Trophoblast cell (in vitro differentiated cells and primary cell): ENCODE measurements at regions not wholly inside any gene's neighbourhood (a gene's known extent, or its start where the extent isn't known, plus 50 kb on each side); places are given as distances from the start of the nearest gene placed in this dataset.

Experiments
- DNase-seq, 2 donors: peaks; one replicate each; pipeline ENCODE4 v3.0.0-alpha.2; 2016
- H2AFZ ChIP-seq: 2 replicates; pipeline ENCODE4 v1.6.1; 2013; ENCODE audit warnings: low read length, moderate library complexity, mild to moderate bottlenecking; ENCODE audit not compliant: insufficient read depth, poor library complexity
- H2AK5ac ChIP-seq: 2 replicates; pipeline ENCODE4 v1.6.1; 2013; ENCODE audit warnings: mild to moderate bottlenecking, low read length
- H2BK120ac ChIP-seq: 2 replicates; pipeline ENCODE4 v1.6.1; 2013; ENCODE audit warnings: low read length, mild to moderate bottlenecking, moderate library complexity; ENCODE audit not compliant: insufficient read depth, poor library complexity
- H2BK12ac ChIP-seq: 2 replicates; pipeline ENCODE4 v1.6.1; 2013; ENCODE audit warnings: mild to moderate bottlenecking, low read length, moderate library complexity
- H2BK5ac ChIP-seq: 2 replicates; pipeline ENCODE4 v1.6.1; 2013; ENCODE audit warnings: low read length, low read depth, moderate library complexity, mild to moderate bottlenecking; ENCODE audit not compliant: poor library complexity
- H3K14ac ChIP-seq: 2 replicates; pipeline ENCODE4 v1.6.1; 2013; ENCODE audit warnings: mild to moderate bottlenecking, low read length
- H3K18ac ChIP-seq: 2 replicates; pipeline ENCODE4 v1.6.1; 2013; ENCODE audit warnings: mild to moderate bottlenecking, low read length
- H3K23ac ChIP-seq: 2 replicates; pipeline ENCODE4 v1.6.1; 2013; ENCODE audit warnings: low read length
- H3K27ac ChIP-seq: 2 replicates; pipeline ENCODE4 v1.5.1; 2013; ENCODE audit warnings: low read depth, mild to moderate bottlenecking, inconsistent platforms, low read length, moderate library complexity
- H3K27me3 ChIP-seq: 2 replicates; pipeline ENCODE4 v1.6.1; 2013; ENCODE audit warnings: inconsistent platforms, mild to moderate bottlenecking, low read length, moderate library complexity; ENCODE audit not compliant: insufficient read depth
- H3K36me3 ChIP-seq, 2 experiments: 1 replicate in 1 of 2; 2 replicates in 1 of 2; pipeline ENCODE4 v1.6.1; 2013; ENCODE audit warnings: low read length in 2 of 2, mild to moderate bottlenecking in 2 of 2, moderate library complexity in 1 of 2; ENCODE audit not compliant: insufficient read depth in 2 of 2, control insufficient read depth in 1 of 2
- H3K4ac ChIP-seq: 2 replicates; pipeline ENCODE4 v1.6.1; 2013; ENCODE audit warnings: low read depth, mild to moderate bottlenecking, low read length, moderate library complexity
- H3K4me1 ChIP-seq, 2 experiments: 1 replicate in 1 of 2; 2 replicates in 1 of 2; pipeline ENCODE4 v1.6.1; 2013; ENCODE audit warnings: low read length in 2 of 2, mild to moderate bottlenecking in 2 of 2, moderate library complexity in 1 of 2; ENCODE audit not compliant: insufficient read depth in 2 of 2, control insufficient read depth in 1 of 2
- H3K4me2 ChIP-seq: 2 replicates; pipeline ENCODE4 v1.6.1; 2013; ENCODE audit warnings: inconsistent platforms, mild to moderate bottlenecking, low read length, moderate library complexity
- H3K4me3 ChIP-seq: 2 replicates; pipeline ENCODE4 v1.5.1; 2013; ENCODE audit warnings: mild to moderate bottlenecking, low read depth, low read length, inconsistent platforms
- H3K79me1 ChIP-seq: one replicate; pipeline ENCODE4 v1.6.1; 2013; ENCODE audit warnings: low read length
- H3K79me2 ChIP-seq: 2 replicates; pipeline ENCODE4 v1.6.1; 2013; ENCODE audit warnings: low read length, mild to moderate bottlenecking; ENCODE audit not compliant: control insufficient read depth, insufficient read depth, poor library complexity
- H3K9ac ChIP-seq: 2 replicates; pipeline ENCODE4 v1.6.1; 2013; ENCODE audit warnings: mild to moderate bottlenecking, low read length
- H3K9me3 ChIP-seq: 2 replicates; pipeline ENCODE4 v1.6.1; 2013; ENCODE audit warnings: low read depth, mild to moderate bottlenecking, control low read depth, inconsistent platforms, low read length; ENCODE audit not compliant: insufficient read depth
- H4K12ac ChIP-seq: 2 replicates; pipeline ENCODE4 v1.6.1; 2013; ENCODE audit warnings: low read depth, mild to moderate bottlenecking, low read length, moderate library complexity
- H4K8ac ChIP-seq: 2 replicates; pipeline ENCODE4 v1.6.1; 2013; ENCODE audit warnings: low read depth, mild to moderate bottlenecking, low read length, moderate library complexity
- H4K91ac ChIP-seq: one replicate; pipeline ENCODE4 v1.6.1; 2013; ENCODE audit warnings: low read depth, mild to moderate bottlenecking, low read length, moderate library complexity
- WGBS: extraction: QIAGEN DNeasy Blood & Tissue Kit; methylation state at CpG from one replicate; pipeline ENCODE4 v1.1.7; 2013; ENCODE audit warnings: missing lambda C conversion rate; ENCODE audit not compliant: insufficient read length, insufficient coverage; ENCODE audit errors: extremely low coverage; 5-methylcytosine and 5-hydroxymethylcytosine counted together

- Histone ChIP-seq H4K12ac (no peak overlapping the region), H3K23ac (no peak overlapping the region), H2BK120ac (no peak overlapping the region), H3K79me2 (no peaks in the 10 kb centered on the region), H3K4me2 (no peak overlapping the region), H4K91ac (no peak overlapping the region), H3K4me3 (no peak overlapping the region), H3K9ac (no peak overlapping the region), H3K27ac (no peak overlapping the region), H3K9me3 (no peaks in the 10 kb centered on the region), H3K18ac (no peak overlapping the region), H3K14ac (no peak overlapping the region), H2BK12ac (no peak overlapping the region), H2AFZ (no peak overlapping the region), H3K36me3 (no peaks in the 10 kb centered on the region), H2BK5ac (no peak overlapping the region), H2AK5ac (no peak overlapping the region), H3K4ac (no peak overlapping the region), H3K79me1 (no peaks in the 10 kb centered on the region), H3K27me3 (no peaks in the 10 kb centered on the region), H3K4me1 (no peaks in the 10 kb centered on the region), H4K8ac (no peak overlapping the region)
- WGBS, result no CpG with 5 or more reads among the region's 3 CpGs
- no peak for DNase-seq
These were observed 329.5 kb downstream of the KCNRG start for GRCh38 chr13:50344717-50345116.

GRCh38 chr13:50345804-50346203 is 330.6 kb downstream of the KCNRG start:
- Histone ChIP-seq H3K79me1 (no peaks in the 10 kb centered on the region), H2BK120ac (no peak overlapping the region), H3K23ac (no peak overlapping the region), H3K27me3 (no peaks in the 10 kb centered on the region), H3K4me2 (no peak overlapping the region), H3K27ac (no peak overlapping the region), H4K91ac (no peak overlapping the region), H2AK5ac (no peak overlapping the region), H3K36me3 (no peaks in the 10 kb centered on the region), H3K9ac (no peak overlapping the region), H4K12ac (no peak overlapping the region), H3K9me3 (no peaks in the 10 kb centered on the region), H2BK5ac (no peak overlapping the region), H3K14ac (no peak overlapping the region), H3K79me2 (no peaks in the 10 kb centered on the region), H2AFZ (no peak overlapping the region), H3K4me1 (no peaks in the 10 kb centered on the region), H3K4me3 (no peak overlapping the region), H3K18ac (no peak overlapping the region), H2BK12ac (no peak overlapping the region), H4K8ac (no peak overlapping the region), H3K4ac (no peak overlapping the region)
- no peak for DNase-seq
- WGBS, result no CpG with 5 or more reads among the region's 1 CpG

- WGBS, result no CpG with 5 or more reads among the region's 4 CpGs
- Histone ChIP-seq H3K4me1 (no peaks in the 10 kb centered on the region), H4K91ac (no peak overlapping the region), H2AFZ (no peak overlapping the region), H2BK5ac (no peak overlapping the region), H3K4ac (no peak overlapping the region), H3K79me2 (no peaks in the 10 kb centered on the region), H3K36me3 (no peaks in the 10 kb centered on the region), H3K18ac (no peak overlapping the region), H3K14ac (no peak overlapping the region), H4K12ac (no peak overlapping the region), H3K23ac (no peak overlapping the region), H3K9me3 (no peaks in the 10 kb centered on the region), H2BK12ac (no peak overlapping the region), H3K4me3 (no peak overlapping the region), H3K27ac (no peak overlapping the region), H2AK5ac (no peak overlapping the region), H4K8ac (no peak overlapping the region), H3K9ac (no peak overlapping the region), H2BK120ac (no peak overlapping the region), H3K79me1 (no peaks in the 10 kb centered on the region), H3K27me3 (no peaks in the 10 kb centered on the region), H3K4me2 (no peak overlapping the region)
- DNase-seq, result no peak
These were observed 333.1 kb downstream of the KCNRG start for GRCh38 chr13:50348371-50348770.

- Histone ChIP-seq H4K91ac (no peak overlapping the region), H2BK5ac (no peak overlapping the region), H3K79me1 (no peaks in the 10 kb centered on the region), H3K23ac (no peak overlapping the region), H3K9ac (no peak overlapping the region), H3K27me3 (no peaks in the 10 kb centered on the region), H3K4me1 (peaks cover 3 to 5% of the 10 kb centered on the region in 2 experiments), H3K9me3 (no peaks in the 10 kb centered on the region), H3K18ac (no peak overlapping the region), H2BK120ac (no peak overlapping the region), H3K4ac (no peak overlapping the region), H3K14ac (no peak overlapping the region), H4K8ac (no peak overlapping the region), H3K4me2 (no peak overlapping the region), H2AFZ (no peak overlapping the region), H3K79me2 (no peaks in the 10 kb centered on the region), H2BK12ac (no peak overlapping the region), H3K4me3 (no peak overlapping the region), H2AK5ac (no peak overlapping the region), H3K36me3 (no peaks in the 10 kb centered on the region), H4K12ac (no peak overlapping the region), H3K27ac (no peak overlapping the region)
- no peak for DNase-seq
- WGBS, result no CpG with 5 or more reads among the region's 2 CpGs
These were observed 337.7 kb downstream of the KCNRG start for GRCh38 chr13:50352720-50353480.
